ENCODE measurements at regions not wholly inside any gene's neighbourhood (a gene's known extent, or its start where the extent isn't known, plus 50 kb on each side); places are given as distances from the start of the nearest gene placed in this dataset.
A peak's percentile ranks its signal among the peaks of the same experiment; 100 is the strongest.

- no peak overlapping the region for H3K4me3 ChIP-seq (ENCODE audit: control insufficient read depth in 1 of 7, extremely low read depth in 1 of 7, insufficient read depth in 4 of 7, low read depth in 2 of 7, low read length in 6 of 7)
- H3K9me3 ChIP-seq (ENCODE audit: control extremely low read depth in 1 of 5, control insufficient read depth in 4 of 5, insufficient read depth in 2 of 5, low read depth in 1 of 5, low read length in 4 of 5): no peaks in the 10 kb centered on the region
- WGBS (ENCODE audit: insufficient coverage): 90% methylated on average over 2 of the region's 5 CpGs
- H3K4me1 ChIP-seq (ENCODE audit: control extremely low read depth in 1 of 4, control insufficient read depth in 4 of 4, insufficient read depth in 4 of 4, low read length in 3 of 4): no peaks in the 10 kb centered on the region
- no peaks in the 10 kb centered on the region for H3K27me3 ChIP-seq (replicated peaks in 2 of 5; ENCODE audit: control insufficient read depth in 4 of 5, insufficient read depth in 5 of 5, low read length in 4 of 5)
- no peak for DNase-seq
- no peak overlapping the region for H3K27ac ChIP-seq (ENCODE audit: insufficient read depth in 1 of 2, low read depth in 1 of 2, low read length in 2 of 2, poor library complexity in 1 of 2, severe bottlenecking in 2 of 2)
- CTCF ChIA-PET: no interaction called here
- H3K36me3 ChIP-seq (ENCODE audit: control insufficient read depth in 4 of 4, insufficient read depth in 4 of 4, low read length in 3 of 4): no peaks in the 10 kb centered on the region
- POLR2A ChIA-PET: no interaction called here
Measured at GRCh38 chr6:102631921-102632320, 1238.4 kb downstream of the GRIK2 start.

GRCh38 chr6:102623201-102623600, 1229.7 kb downstream of the GRIK2 start:
- Histone ChIP-seq H3K9me3 (ENCODE audit: control extremely low read depth in 1 of 5, control insufficient read depth in 4 of 5, insufficient read depth in 2 of 5, low read depth in 1 of 5, low read length in 4 of 5) (no peaks in the 10 kb centered on the region), H3K36me3 (ENCODE audit: control insufficient read depth in 4 of 4, insufficient read depth in 4 of 4, low read length in 3 of 4) (no peaks in the 10 kb centered on the region), H3K27me3 (replicated peaks in 2 of 5; ENCODE audit: control insufficient read depth in 4 of 5, insufficient read depth in 5 of 5, low read length in 4 of 5) (no peaks in the 10 kb centered on the region), H3K4me3 (ENCODE audit: control insufficient read depth in 1 of 7, extremely low read depth in 1 of 7, insufficient read depth in 4 of 7, low read depth in 2 of 7, low read length in 6 of 7) (no peak overlapping the region), H3K27ac (ENCODE audit: insufficient read depth in 1 of 2, low read depth in 1 of 2, low read length in 2 of 2, poor library complexity in 1 of 2, severe bottlenecking in 2 of 2) (no peak overlapping the region), H3K4me1 (ENCODE audit: control extremely low read depth in 1 of 4, control insufficient read depth in 4 of 4, insufficient read depth in 4 of 4, low read length in 3 of 4) (no peaks in the 10 kb centered on the region)
- DNase-seq: no peak
- ChIA-PET POLR2A (no interaction called here), CTCF (no interaction called here)

GRCh38 chr6:102619585-102619984, 1226.1 kb downstream of the GRIK2 start:
- peak in 2 of 3 donors; percentile 1 to 6 for DNase-seq
- ChIA-PET CTCF (interaction anchor here (0.5 kb wide), 1 partner anchor 81 kb away, joined by 3 read pairs; no protein-coding TSS in a partner anchor), POLR2A (no interaction called here)
- no peak overlapping the region for H3K4me3 ChIP-seq (ENCODE audit: control insufficient read depth in 1 of 7, extremely low read depth in 1 of 7, insufficient read depth in 4 of 7, low read depth in 2 of 7, low read length in 6 of 7)
- H3K36me3 ChIP-seq (ENCODE audit: control insufficient read depth in 4 of 4, insufficient read depth in 4 of 4, low read length in 3 of 4): no peaks in the 10 kb centered on the region
- no peaks in the 10 kb centered on the region for H3K9me3 ChIP-seq (ENCODE audit: control extremely low read depth in 1 of 5, control insufficient read depth in 4 of 5, insufficient read depth in 2 of 5, low read depth in 1 of 5, low read length in 4 of 5)
- no peaks in the 10 kb centered on the region for H3K4me1 ChIP-seq (ENCODE audit: control extremely low read depth in 1 of 4, control insufficient read depth in 4 of 4, insufficient read depth in 4 of 4, low read length in 3 of 4)
- H3K27ac ChIP-seq (ENCODE audit: insufficient read depth in 1 of 2, low read depth in 1 of 2, low read length in 2 of 2, poor library complexity in 1 of 2, severe bottlenecking in 2 of 2): no peak overlapping the region
- no CpG with 5 or more reads among the region's 2 CpGs for WGBS (ENCODE audit: insufficient coverage)
- no peaks in the 10 kb centered on the region for H3K27me3 ChIP-seq (replicated peaks in 2 of 5; ENCODE audit: control insufficient read depth in 4 of 5, insufficient read depth in 5 of 5, low read length in 4 of 5)

GRCh38 chr6:102582569-102582968, 1189.1 kb downstream of the GRIK2 start:
- H3K36me3 ChIP-seq (ENCODE audit: control insufficient read depth in 4 of 4, insufficient read depth in 4 of 4, low read length in 3 of 4): no peaks in the 10 kb centered on the region
- POLR2A ChIA-PET: no interaction called here
- no peak for DNase-seq
- CTCF ChIA-PET: no interaction called here
- no peaks in the 10 kb centered on the region for H3K4me1 ChIP-seq (ENCODE audit: control extremely low read depth in 1 of 4, control insufficient read depth in 4 of 4, insufficient read depth in 4 of 4, low read length in 3 of 4)
- H3K9me3 ChIP-seq (ENCODE audit: control extremely low read depth in 1 of 5, control insufficient read depth in 4 of 5, insufficient read depth in 2 of 5, low read depth in 1 of 5, low read length in 4 of 5): no peaks in the 10 kb centered on the region
- no peak overlapping the region for H3K27ac ChIP-seq (ENCODE audit: insufficient read depth in 1 of 2, low read depth in 1 of 2, low read length in 2 of 2, poor library complexity in 1 of 2, severe bottlenecking in 2 of 2)
- 100% methylated on average over 5 of the region's 5 CpGs for WGBS (ENCODE audit: insufficient coverage)
- no peaks in the 10 kb centered on the region for H3K27me3 ChIP-seq (replicated peaks in 2 of 5; ENCODE audit: control insufficient read depth in 4 of 5, insufficient read depth in 5 of 5, low read length in 4 of 5)
- no peak overlapping the region for H3K4me3 ChIP-seq (ENCODE audit: control insufficient read depth in 1 of 7, extremely low read depth in 1 of 7, insufficient read depth in 4 of 7, low read depth in 2 of 7, low read length in 6 of 7)

- ChIA-PET CTCF (no interaction called here), POLR2A (no interaction called here)
- Histone ChIP-seq H3K4me3 (ENCODE audit: control insufficient read depth in 1 of 7, extremely low read depth in 1 of 7, insufficient read depth in 4 of 7, low read depth in 2 of 7, low read length in 6 of 7) (no peak overlapping the region), H3K27ac (ENCODE audit: insufficient read depth in 1 of 2, low read depth in 1 of 2, low read length in 2 of 2, poor library complexity in 1 of 2, severe bottlenecking in 2 of 2) (no peak overlapping the region), H3K27me3 (replicated peaks in 2 of 5; ENCODE audit: control insufficient read depth in 4 of 5, insufficient read depth in 5 of 5, low read length in 4 of 5) (no peaks in the 10 kb centered on the region), H3K9me3 (ENCODE audit: control extremely low read depth in 1 of 5, control insufficient read depth in 4 of 5, insufficient read depth in 2 of 5, low read depth in 1 of 5, low read length in 4 of 5) (no peaks in the 10 kb centered on the region), H3K36me3 (ENCODE audit: control insufficient read depth in 4 of 4, insufficient read depth in 4 of 4, low read length in 3 of 4) (no peaks in the 10 kb centered on the region), H3K4me1 (ENCODE audit: control extremely low read depth in 1 of 4, control insufficient read depth in 4 of 4, insufficient read depth in 4 of 4, low read length in 3 of 4) (no peaks in the 10 kb centered on the region)
- DNase-seq: no peak
- 86% methylated on average over 10 of the region's 11 CpGs for WGBS (ENCODE audit: insufficient coverage)
Measured at GRCh38 chr6:102581378-102582124, 1188.0 kb downstream of the GRIK2 start.

GRCh38 chr6:102571236-102571908, 1177.9 kb downstream of the GRIK2 start:
- Histone ChIP-seq H3K36me3 (ENCODE audit: control insufficient read depth in 4 of 4, insufficient read depth in 4 of 4, low read length in 3 of 4) (no peaks in the 10 kb centered on the region), H3K4me3 (ENCODE audit: control insufficient read depth in 1 of 7, extremely low read depth in 1 of 7, insufficient read depth in 4 of 7, low read depth in 2 of 7, low read length in 6 of 7) (no peak overlapping the region), H3K27ac (ENCODE audit: insufficient read depth in 1 of 2, low read depth in 1 of 2, low read length in 2 of 2, poor library complexity in 1 of 2, severe bottlenecking in 2 of 2) (no peak overlapping the region), H3K27me3 (replicated peaks in 2 of 5; ENCODE audit: control insufficient read depth in 4 of 5, insufficient read depth in 5 of 5, low read length in 4 of 5) (no peaks in the 10 kb centered on the region), H3K4me1 (ENCODE audit: control extremely low read depth in 1 of 4, control insufficient read depth in 4 of 4, insufficient read depth in 4 of 4, low read length in 3 of 4) (no peaks in the 10 kb centered on the region), H3K9me3 (ENCODE audit: control extremely low read depth in 1 of 5, control insufficient read depth in 4 of 5, insufficient read depth in 2 of 5, low read depth in 1 of 5, low read length in 4 of 5) (no peaks in the 10 kb centered on the region)
- no peak for DNase-seq
- WGBS (ENCODE audit: insufficient coverage): 89% methylated on average over 2 of the region's 2 CpGs
- ChIA-PET CTCF (no interaction called here), POLR2A (no interaction called here)

GRCh38 chr6:102562713-102563112, 1169.2 kb downstream of the GRIK2 start:
- no peaks in the 10 kb centered on the region for H3K36me3 ChIP-seq (ENCODE audit: control insufficient read depth in 4 of 4, insufficient read depth in 4 of 4, low read length in 3 of 4)
- no CpG with 5 or more reads among the region's 1 CpG for WGBS (ENCODE audit: insufficient coverage)
- no peak overlapping the region for H3K4me3 ChIP-seq (ENCODE audit: control insufficient read depth in 1 of 7, extremely low read depth in 1 of 7, insufficient read depth in 4 of 7, low read depth in 2 of 7, low read length in 6 of 7)
- no peaks in the 10 kb centered on the region for H3K27me3 ChIP-seq (replicated peaks in 2 of 5; ENCODE audit: control insufficient read depth in 4 of 5, insufficient read depth in 5 of 5, low read length in 4 of 5)
- H3K9me3 ChIP-seq (ENCODE audit: control extremely low read depth in 1 of 5, control insufficient read depth in 4 of 5, insufficient read depth in 2 of 5, low read depth in 1 of 5, low read length in 4 of 5): no peaks in the 10 kb centered on the region
- no peak overlapping the region for H3K27ac ChIP-seq (ENCODE audit: insufficient read depth in 1 of 2, low read depth in 1 of 2, low read length in 2 of 2, poor library complexity in 1 of 2, severe bottlenecking in 2 of 2)
- no peak for DNase-seq
- ChIA-PET CTCF (no interaction called here), POLR2A (no interaction called here)
- H3K4me1 ChIP-seq (ENCODE audit: control extremely low read depth in 1 of 4, control insufficient read depth in 4 of 4, insufficient read depth in 4 of 4, low read length in 3 of 4): no peaks in the 10 kb centered on the region
